OCI-LY1 (cell line): ENCODE measurements at regions not wholly inside any gene's neighbourhood (a gene's known extent, or its start where the extent isn't known, plus 50 kb on each side); places are given as distances from the start of the nearest gene placed in this dataset.

Experiments
- EZH2 ChIP-seq: fragments of 200-600 bp; sonication (generic), shearing (Covaris generic); IDR thresholded peaks from 2 replicates; pipeline ENCODE4 v1.8.0; 2017; ENCODE audit warnings: borderline replicate concordance, mixed run types, mild to moderate bottlenecking, antibody characterized with exemption, low read length, moderate library complexity, mixed read lengths
- TF ChIP-seq, protein P1 (sequence below): fragments of 200-600 bp; sonication (generic), shearing (Covaris generic); IDR thresholded peaks from 2 replicates; pipeline ENCODE4 v1.5.1; 2017; ENCODE audit warnings: mild to moderate bottlenecking, antibody characterized with exemption, low read length, moderate library complexity, mixed read lengths

DNA sequence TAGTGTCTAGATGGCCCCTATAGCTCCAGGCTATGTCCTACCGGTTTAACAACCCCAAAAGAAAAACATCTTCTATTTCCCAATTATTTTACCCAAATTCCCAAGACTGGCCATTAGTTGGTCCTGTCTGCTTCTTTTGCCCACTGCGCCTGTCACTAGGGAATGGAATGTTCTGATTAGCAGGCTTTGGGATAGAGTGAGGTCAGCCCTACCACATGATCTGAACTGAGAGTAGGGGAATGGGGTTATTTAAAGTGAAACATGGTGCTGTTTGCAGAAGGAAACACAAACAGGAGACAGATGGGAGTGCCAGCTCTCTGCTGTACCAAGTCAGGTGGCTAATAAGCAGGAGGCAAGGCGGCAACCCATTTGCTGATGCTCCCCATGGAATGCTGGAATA is 635.6 kb upstream of the CFAP20DC start:
- TF ChIP-seq, protein P1, sequence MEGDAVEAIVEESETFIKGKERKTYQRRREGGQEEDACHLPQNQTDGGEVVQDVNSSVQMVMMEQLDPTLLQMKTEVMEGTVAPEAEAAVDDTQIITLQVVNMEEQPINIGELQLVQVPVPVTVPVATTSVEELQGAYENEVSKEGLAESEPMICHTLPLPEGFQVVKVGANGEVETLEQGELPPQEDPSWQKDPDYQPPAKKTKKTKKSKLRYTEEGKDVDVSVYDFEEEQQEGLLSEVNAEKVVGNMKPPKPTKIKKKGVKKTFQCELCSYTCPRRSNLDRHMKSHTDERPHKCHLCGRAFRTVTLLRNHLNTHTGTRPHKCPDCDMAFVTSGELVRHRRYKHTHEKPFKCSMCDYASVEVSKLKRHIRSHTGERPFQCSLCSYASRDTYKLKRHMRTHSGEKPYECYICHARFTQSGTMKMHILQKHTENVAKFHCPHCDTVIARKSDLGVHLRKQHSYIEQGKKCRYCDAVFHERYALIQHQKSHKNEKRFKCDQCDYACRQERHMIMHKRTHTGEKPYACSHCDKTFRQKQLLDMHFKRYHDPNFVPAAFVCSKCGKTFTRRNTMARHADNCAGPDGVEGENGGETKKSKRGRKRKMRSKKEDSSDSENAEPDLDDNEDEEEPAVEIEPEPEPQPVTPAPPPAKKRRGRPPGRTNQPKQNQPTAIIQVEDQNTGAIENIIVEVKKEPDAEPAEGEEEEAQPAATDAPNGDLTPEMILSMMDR: no peak
- TF ChIP-seq EZH2: no peak
